Suppressor macrophage treated with lipopolysaccharide for 4 hours (primary cell): ENCODE measurements at regions not wholly inside any gene's neighbourhood (a gene's known extent, or its start where the extent isn't known, plus 50 kb on each side); places are given as distances from the start of the nearest gene placed in this dataset.

ENCODE experiments used
- DNase-seq: peaks from one replicate; pipeline ENCODE4 v3.0.0-alpha.2; 2020

GRCh38 chr11:11173316-11174025 lies 179.6 kb downstream of the CSNK2A3 start:
- DNase-seq, result no peak

GRCh38 chr11:11171854-11172253 lies 181.2 kb downstream of the CSNK2A3 start:
- no peak for DNase-seq

GRCh38 chr11:11171285-11171684 lies 181.8 kb downstream of the CSNK2A3 start:
- no peak for DNase-seq

GRCh38 chr11:11170352-11171084 lies 182.5 kb downstream of the CSNK2A3 start:
- no peak for DNase-seq

- no peak for DNase-seq
Measured at GRCh38 chr11:11169715-11170351, 183.2 kb downstream of the CSNK2A3 start.

- DNase-seq, result no peak
Measured at GRCh38 chr11:11167806-11168205, 185.2 kb downstream of the CSNK2A3 start.

GRCh38 chr11:11164334-11164690 lies 188.7 kb downstream of the CSNK2A3 start:
- no peak for DNase-seq

GRCh38 chr11:11163669-11164333 lies 189.2 kb downstream of the CSNK2A3 start:
- no peak for DNase-seq

GRCh38 chr11:11163236-11163635 lies 189.8 kb downstream of the CSNK2A3 start:
- no peak for DNase-seq

GRCh38 chr11:11157185-11157584 lies 195.9 kb downstream of the CSNK2A3 start:
- DNase-seq, result peak; percentile 6

GRCh38 chr11:11155962-11156815 lies 196.9 kb downstream of the CSNK2A3 start:
- no peak for DNase-seq

GRCh38 chr11:11152877-11153276 lies 200.2 kb downstream of the CSNK2A3 start:
- no peak for DNase-seq

GRCh38 chr11:11149671-11150459 lies 203.2 kb downstream of the CSNK2A3 start:
- no peak for DNase-seq

- DNase-seq, result no peak
Measured at GRCh38 chr11:11148596-11148995, 204.5 kb downstream of the CSNK2A3 start.

- no peak for DNase-seq
Measured at GRCh38 chr11:11148104-11148509, 204.9 kb downstream of the CSNK2A3 start.

GRCh38 chr11:11146830-11147229 lies 206.2 kb downstream of the CSNK2A3 start:
- DNase-seq, result no peak

GRCh38 chr11:11143849-11144248 lies 209.2 kb downstream of the CSNK2A3 start:
- DNase-seq, result no peak

GRCh38 chr11:11142430-11142829 lies 210.6 kb downstream of the CSNK2A3 start:
- DNase-seq, result no peak

- DNase-seq, result no peak
Measured at GRCh38 chr11:11141065-11141464, 212.0 kb downstream of the CSNK2A3 start.

GRCh38 chr11:11140510-11140909 lies 212.5 kb downstream of the CSNK2A3 start:
- no peak for DNase-seq

- DNase-seq, result no peak
Measured at GRCh38 chr11:11137339-11137738, 215.7 kb downstream of the CSNK2A3 start.
